ENCODE measurements at regions not wholly inside any gene's neighbourhood (a gene's known extent, or its start where the extent isn't known, plus 50 kb on each side); places are given as distances from the start of the nearest gene placed in this dataset.
A peak's percentile ranks its signal among the peaks of the same experiment; 100 is the strongest.

- H3K9me3 ChIP-seq (ENCODE audit: low read length): no peaks in the 10 kb centered on the region
- H3K36me3 ChIP-seq (ENCODE audit: insufficient read depth, low read length): no peaks in the 10 kb centered on the region
- no peak overlapping the region for H3K27ac ChIP-seq (ENCODE audit: low read depth, low read length)
- no peaks in the 10 kb centered on the region for H3K27me3 ChIP-seq (ENCODE audit: insufficient read depth, low read length, poor library complexity, severe bottlenecking)
- H3K4me3 Mint-ChIP-seq: no peak overlapping the region
- H3K27ac Mint-ChIP-seq: no peak overlapping the region
- no peak overlapping the region for H3K4me3 ChIP-seq (ENCODE audit: low read length)
- no peaks in the 10 kb centered on the region for H3K9me3 Mint-ChIP-seq
- H3K27me3 Mint-ChIP-seq: peaks cover 6 to 12% of the 10 kb centered on the region in 2 donors
- H3K36me3 Mint-ChIP-seq: no peaks in the 10 kb centered on the region
- POLR2A ChIA-PET: no interaction called here
- CTCF ChIA-PET: no interaction called here
- H3K4me1 Mint-ChIP-seq: no peaks in the 10 kb centered on the region
- no peaks in the 10 kb centered on the region for H3K4me1 ChIP-seq (ENCODE audit: insufficient read depth, low read length)
- DNase-seq: no peak
Measured at GRCh38 chr3:66751842-66752241, 246.3 kb upstream of the KBTBD8 start.

DNA sequence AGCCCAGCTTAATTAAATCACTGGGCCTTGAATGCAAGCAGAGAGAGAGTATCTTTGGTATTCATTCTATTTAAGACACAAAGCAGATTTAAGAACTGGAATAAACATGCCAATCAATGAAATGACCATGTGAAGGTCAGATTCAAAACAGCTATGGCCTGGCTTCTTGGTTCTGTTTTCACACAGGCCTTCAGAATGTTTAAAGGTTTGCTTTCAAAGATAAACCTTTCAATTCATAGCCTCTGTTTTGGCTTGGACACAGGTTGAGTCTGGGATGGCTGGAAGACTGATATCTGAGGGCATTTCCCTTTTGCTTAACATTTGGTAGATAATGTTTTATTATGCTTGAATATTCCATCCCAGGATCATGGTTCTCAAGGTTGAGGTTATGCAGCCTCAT is 244.4 kb upstream of the KBTBD8 start:
- Mint-ChIP-seq H3K27ac (no peak overlapping the region), H3K27me3 (peaks cover 6 to 12% of the 10 kb centered on the region in 2 donors), H3K4me1 (no peaks in the 10 kb centered on the region), H3K36me3 (no peaks in the 10 kb centered on the region), H3K9me3 (no peaks in the 10 kb centered on the region), H3K4me3 (no peak overlapping the region)
- POLR2A ChIA-PET: no interaction called here
- CTCF ChIA-PET: no interaction called here
- H3K27ac ChIP-seq (ENCODE audit: low read depth, low read length): no peak overlapping the region
- H3K4me3 ChIP-seq (ENCODE audit: low read length): no peak overlapping the region
- no peaks in the 10 kb centered on the region for H3K36me3 ChIP-seq (ENCODE audit: insufficient read depth, low read length)
- no peaks in the 10 kb centered on the region for H3K9me3 ChIP-seq (ENCODE audit: low read length)
- no peaks in the 10 kb centered on the region for H3K27me3 ChIP-seq (ENCODE audit: insufficient read depth, low read length, poor library complexity, severe bottlenecking)
- DNase-seq: no peak
- no peaks in the 10 kb centered on the region for H3K4me1 ChIP-seq (ENCODE audit: insufficient read depth, low read length)

DNA sequence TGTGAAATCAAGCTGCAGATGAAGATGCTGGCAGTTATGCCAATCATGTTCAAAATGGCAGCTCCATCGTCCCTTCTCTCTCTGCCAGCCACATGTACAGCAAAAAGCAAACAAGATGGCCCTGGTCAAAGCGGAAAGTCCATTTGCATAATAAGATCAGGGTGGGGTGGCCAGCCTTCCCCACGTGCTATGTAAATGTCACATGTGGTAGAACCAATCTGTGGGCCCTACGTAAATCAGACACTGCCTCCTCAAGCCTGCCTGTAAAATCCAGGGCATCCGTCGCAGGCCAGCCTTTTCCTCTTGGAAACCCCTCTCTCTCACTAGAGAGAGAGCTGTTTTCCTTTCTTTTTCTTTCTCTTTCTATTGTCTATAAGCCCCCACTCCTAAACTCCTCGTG is 243.5 kb upstream of the KBTBD8 start:
- no peaks in the 10 kb centered on the region for H3K9me3 Mint-ChIP-seq
- CTCF ChIA-PET: no interaction called here
- peaks cover 4 to 12% of the 10 kb centered on the region in 2 donors for H3K27me3 Mint-ChIP-seq
- H3K27me3 ChIP-seq (ENCODE audit: insufficient read depth, low read length, poor library complexity, severe bottlenecking): no peaks in the 10 kb centered on the region
- H3K27ac ChIP-seq (ENCODE audit: low read depth, low read length): no peak overlapping the region
- POLR2A ChIA-PET: no interaction called here
- DNase-seq: no peak
- no peaks in the 10 kb centered on the region for H3K36me3 Mint-ChIP-seq
- no peak overlapping the region for H3K4me3 ChIP-seq (ENCODE audit: low read length)
- H3K9me3 ChIP-seq (ENCODE audit: low read length): no peaks in the 10 kb centered on the region
- no peaks in the 10 kb centered on the region for H3K4me1 ChIP-seq (ENCODE audit: insufficient read depth, low read length)
- no peaks in the 10 kb centered on the region for H3K36me3 ChIP-seq (ENCODE audit: insufficient read depth, low read length)
- H3K27ac Mint-ChIP-seq: no peak overlapping the region
- H3K4me3 Mint-ChIP-seq: no peak overlapping the region
- no peaks in the 10 kb centered on the region for H3K4me1 Mint-ChIP-seq

GRCh38 chr3:66755924-66756323 is 242.2 kb upstream of the KBTBD8 start:
- no peaks in the 10 kb centered on the region for H3K9me3 Mint-ChIP-seq
- POLR2A ChIA-PET: no interaction called here
- Histone ChIP-seq H3K36me3 (ENCODE audit: insufficient read depth, low read length) (no peaks in the 10 kb centered on the region), H3K4me3 (ENCODE audit: low read length) (no peak overlapping the region), H3K27me3 (ENCODE audit: insufficient read depth, low read length, poor library complexity, severe bottlenecking) (no peaks in the 10 kb centered on the region), H3K9me3 (ENCODE audit: low read length) (no peaks in the 10 kb centered on the region), H3K27ac (ENCODE audit: low read depth, low read length) (no peak overlapping the region), H3K4me1 (ENCODE audit: insufficient read depth, low read length) (no peaks in the 10 kb centered on the region)
- peaks cover 4 to 12% of the 10 kb centered on the region in 2 donors for H3K27me3 Mint-ChIP-seq
- DNase-seq: no peak
- CTCF ChIA-PET: no interaction called here
- no peak overlapping the region for H3K4me3 Mint-ChIP-seq
- peak overlapping the region in 1 of 8 donors; percentile 27 for H3K27ac Mint-ChIP-seq
- H3K4me1 Mint-ChIP-seq: no peaks in the 10 kb centered on the region
- no peaks in the 10 kb centered on the region for H3K36me3 Mint-ChIP-seq

DNA sequence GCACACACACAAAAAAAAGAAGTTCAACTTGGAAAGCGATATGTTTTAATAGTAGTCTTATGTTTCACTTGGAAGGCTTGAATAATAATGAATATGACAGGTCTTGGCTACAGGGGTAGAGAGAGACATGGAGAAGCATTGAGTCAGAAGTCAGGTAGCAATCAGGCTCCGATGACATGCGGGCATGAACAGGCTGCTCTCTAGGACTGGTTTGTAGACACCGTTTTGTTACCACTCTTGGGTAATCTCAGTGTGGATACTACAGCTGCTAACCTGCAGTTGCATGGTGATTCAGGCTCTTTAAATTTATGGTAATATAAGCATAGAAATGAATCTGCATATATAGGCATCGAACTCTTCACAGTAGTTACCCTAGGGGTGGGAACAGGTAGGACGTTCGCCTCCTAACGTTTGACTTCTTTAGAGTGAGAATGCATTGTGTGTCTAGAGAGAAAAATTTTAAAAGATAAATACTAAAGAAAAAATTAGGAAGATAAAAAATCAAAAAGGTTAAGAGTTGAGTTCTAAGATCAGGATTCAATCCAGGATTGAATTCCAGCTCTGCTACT is 241.6 kb upstream of the KBTBD8 start:
- Histone ChIP-seq H3K36me3 (ENCODE audit: insufficient read depth, low read length) (no peaks in the 10 kb centered on the region), H3K27me3 (ENCODE audit: insufficient read depth, low read length, poor library complexity, severe bottlenecking) (no peaks in the 10 kb centered on the region), H3K4me3 (ENCODE audit: low read length) (no peak overlapping the region), H3K27ac (ENCODE audit: low read depth, low read length) (no peak overlapping the region), H3K4me1 (ENCODE audit: insufficient read depth, low read length) (no peaks in the 10 kb centered on the region), H3K9me3 (ENCODE audit: low read length) (no peaks in the 10 kb centered on the region)
- Mint-ChIP-seq H3K4me3 (no peak overlapping the region), H3K9me3 (no peaks in the 10 kb centered on the region), H3K27ac (no peak overlapping the region), H3K27me3 (peaks cover 2 to 11% of the 10 kb centered on the region in 2 donors), H3K4me1 (no peaks in the 10 kb centered on the region), H3K36me3 (no peaks in the 10 kb centered on the region)
- ChIA-PET CTCF (no interaction called here), POLR2A (no interaction called here)
- DNase-seq: no peak

DNA sequence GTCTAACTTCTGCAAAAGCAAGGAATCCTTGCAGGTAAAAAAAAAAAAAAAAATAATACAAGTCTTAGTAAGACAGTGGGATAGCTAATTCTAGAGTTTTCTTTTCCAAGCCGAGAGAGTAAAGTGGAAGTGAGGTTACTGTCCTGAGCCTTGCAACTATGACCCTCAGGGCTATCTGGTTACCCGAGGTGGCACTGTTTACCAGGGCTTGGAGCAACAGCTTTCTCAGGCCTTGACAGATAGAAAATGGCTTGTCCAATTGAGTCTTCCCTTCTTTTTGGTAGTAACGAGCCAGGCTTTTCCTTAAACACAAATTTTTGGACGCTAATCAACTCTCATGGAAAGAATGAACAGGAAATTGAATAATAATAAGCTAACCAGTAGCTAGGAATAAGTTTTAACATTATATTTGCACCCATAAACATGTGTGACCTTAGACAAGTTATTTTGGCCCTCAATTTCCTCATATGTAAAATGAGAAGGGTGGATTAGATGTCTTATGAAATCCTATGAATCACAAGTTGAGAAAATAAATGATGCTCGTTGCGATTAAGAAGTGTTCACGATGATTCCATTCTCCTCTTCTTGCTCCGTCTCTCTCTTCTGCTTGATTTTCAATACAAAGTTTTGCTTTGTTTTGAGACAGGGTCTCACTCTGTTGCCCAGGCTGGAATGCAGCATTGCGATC is 236.9 kb upstream of the KBTBD8 start:
- Mint-ChIP-seq H3K4me3 (no peak overlapping the region), H3K9me3 (peaks cover 0 to 8% (median 3%) of the 10 kb centered on the region in 5 donors), H3K4me1 (no peaks in the 10 kb centered on the region), H3K27ac (no peak overlapping the region), H3K36me3 (no peaks in the 10 kb centered on the region), H3K27me3 (peaks cover 0 to 2% of the 10 kb centered on the region in 2 donors)
- no peaks in the 10 kb centered on the region for H3K9me3 ChIP-seq (ENCODE audit: low read length)
- no peak overlapping the region for H3K4me3 ChIP-seq (ENCODE audit: low read length)
- ChIA-PET POLR2A (interaction anchor here (0.6 kb wide), 1 partner anchor 1227 kb away, joined by 4 read pairs; no protein-coding TSS in a partner anchor), CTCF (no interaction called here)
- H3K4me1 ChIP-seq (ENCODE audit: insufficient read depth, low read length): no peaks in the 10 kb centered on the region
- H3K27ac ChIP-seq (ENCODE audit: low read depth, low read length): no peak overlapping the region
- no peaks in the 10 kb centered on the region for H3K36me3 ChIP-seq (ENCODE audit: insufficient read depth, low read length)
- no peak for DNase-seq
- no peaks in the 10 kb centered on the region for H3K27me3 ChIP-seq (ENCODE audit: insufficient read depth, low read length, poor library complexity, severe bottlenecking)

DNA sequence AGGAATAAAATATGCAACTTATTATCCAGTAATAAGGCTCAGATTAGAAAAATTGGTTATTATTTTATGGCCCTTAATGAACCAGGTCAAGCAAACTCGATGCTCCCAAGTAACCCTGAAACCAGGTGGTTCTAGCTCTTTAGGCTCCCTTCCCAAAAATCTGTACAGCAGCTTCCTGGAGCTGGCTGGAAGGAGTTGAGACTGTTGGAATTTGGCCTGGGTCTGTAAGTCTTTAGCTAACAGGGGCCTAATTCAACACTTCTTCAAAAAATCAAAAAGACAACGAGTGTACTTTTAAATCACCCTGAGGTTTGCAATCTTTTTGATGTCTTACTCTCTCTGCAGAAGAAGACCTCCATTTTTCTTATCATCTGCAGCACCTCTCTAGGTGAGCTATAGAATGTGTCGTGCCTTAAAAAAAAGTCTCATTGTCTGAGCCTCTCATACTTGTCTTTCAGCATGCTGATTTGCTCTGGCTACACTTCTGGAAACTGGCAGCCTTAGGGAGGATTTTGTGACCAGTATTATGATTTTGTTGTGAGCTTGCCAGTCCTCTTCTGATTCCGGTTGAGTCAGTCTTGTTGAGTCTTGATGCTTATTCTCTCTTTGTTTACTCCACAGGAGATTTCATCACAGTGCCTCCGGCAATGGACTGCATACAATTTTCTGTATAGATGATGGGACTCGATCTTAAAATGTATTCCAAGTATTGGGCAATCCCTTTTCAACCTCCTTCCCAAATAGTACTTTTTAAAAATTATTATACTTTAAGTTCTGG is 235.0 kb upstream of the KBTBD8 start:
- Histone ChIP-seq H3K4me1 (ENCODE audit: insufficient read depth, low read length) (no peaks in the 10 kb centered on the region), H3K27ac (ENCODE audit: low read depth, low read length) (no peak overlapping the region), H3K4me3 (ENCODE audit: low read length) (no peak overlapping the region), H3K36me3 (ENCODE audit: insufficient read depth, low read length) (no peaks in the 10 kb centered on the region), H3K27me3 (ENCODE audit: insufficient read depth, low read length, poor library complexity, severe bottlenecking) (no peaks in the 10 kb centered on the region), H3K9me3 (ENCODE audit: low read length) (no peaks in the 10 kb centered on the region)
- CTCF ChIA-PET: no interaction called here
- Mint-ChIP-seq H3K36me3 (no peaks in the 10 kb centered on the region), H3K27me3 (peaks cover 0 to 1% of the 10 kb centered on the region in 2 donors), H3K9me3 (peaks cover 0 to 11% (median 4%) of the 10 kb centered on the region in 5 donors), H3K4me3 (no peak overlapping the region), H3K4me1 (no peaks in the 10 kb centered on the region), H3K27ac (no peak overlapping the region)
- POLR2A ChIA-PET: no interaction called here
- DNase-seq: no peak

- Mint-ChIP-seq H3K4me3 (no peak overlapping the region), H3K27ac (no peak overlapping the region), H3K36me3 (peaks cover 0 to 4% (median 0%) of the 10 kb centered on the region in 3 donors), H3K9me3 (no peaks in the 10 kb centered on the region), H3K4me1 (no peaks in the 10 kb centered on the region), H3K27me3 (peaks cover 18 to 19% of the 10 kb centered on the region in 2 donors)
- Histone ChIP-seq H3K27me3 (ENCODE audit: insufficient read depth, low read length, poor library complexity, severe bottlenecking) (no peaks in the 10 kb centered on the region), H3K36me3 (ENCODE audit: insufficient read depth, low read length) (no peaks in the 10 kb centered on the region), H3K4me1 (ENCODE audit: insufficient read depth, low read length) (no peaks in the 10 kb centered on the region), H3K4me3 (ENCODE audit: low read length) (no peak overlapping the region), H3K9me3 (ENCODE audit: low read length) (no peaks in the 10 kb centered on the region), H3K27ac (ENCODE audit: low read depth, low read length) (no peak overlapping the region)
- no peak for DNase-seq
- POLR2A ChIA-PET: no interaction called here
- CTCF ChIA-PET: no interaction called here
Measured at GRCh38 chr3:66778107-66778506, 220.0 kb upstream of the KBTBD8 start.

Measured in CD8-positive, alpha-beta memory T cell (primary cell).